Epidermal melanocyte (primary cell): ENCODE measurements at regions not wholly inside any gene's neighbourhood (a gene's known extent, or its start where the extent isn't known, plus 50 kb on each side); places are given as distances from the start of the nearest gene placed in this dataset.
"Not testable (repeated sequence)": the region's sequence is repeated elsewhere in the genome, so short reads cannot be mapped to it uniquely, and the experiment has no call there.

ENCODE experiments used
- DNase-seq: peaks from one replicate; pipeline ENCODE4 v3.0.0; 2011; ENCODE audit warnings: low spot score; ENCODE audit not compliant: insufficient read length

GRCh38 chr1:222416001-222416791 lies 131.7 kb downstream of the HHIPL2 start:
- DNase-seq, result no peak

- DNase-seq, result no peak
Observed at GRCh38 chr1:222415441-222415840, 132.5 kb downstream of the HHIPL2 start.

- DNase-seq, result no peak
Observed at GRCh38 chr1:222413991-222414549, 133.8 kb downstream of the HHIPL2 start.

GRCh38 chr1:222413436-222413835 lies 134.5 kb downstream of the HHIPL2 start:
- DNase-seq, result peak; percentile 41

GRCh38 chr1:222404710-222405109 lies 143.2 kb downstream of the HHIPL2 start:
- no peak for DNase-seq

GRCh38 chr1:222399197-222399596 lies 148.7 kb downstream of the HHIPL2 start:
- no peak for DNase-seq

- DNase-seq, result no peak
Observed at GRCh38 chr1:222394224-222394623, 153.7 kb downstream of the HHIPL2 start.

- no peak for DNase-seq
Observed at GRCh38 chr1:222392556-222392955, 155.3 kb downstream of the HHIPL2 start.

- no peak for DNase-seq
Observed at GRCh38 chr1:222390181-222390580, 157.7 kb downstream of the HHIPL2 start.

- DNase-seq, result no peak
Observed at GRCh38 chr1:222387007-222387814, 160.7 kb downstream of the HHIPL2 start.

GRCh38 chr1:222385955-222386354 lies 161.9 kb downstream of the HHIPL2 start:
- no peak for DNase-seq

GRCh38 chr1:222385262-222385661 lies 162.6 kb downstream of the HHIPL2 start:
- no peak for DNase-seq

GRCh38 chr1:222384531-222384930 lies 163.4 kb downstream of the HHIPL2 start:
- no peak for DNase-seq

GRCh38 chr1:222382171-222382570 lies 165.7 kb downstream of the HHIPL2 start:
- DNase-seq, result no peak

- DNase-seq, result no peak
Observed at GRCh38 chr1:222377428-222378088, 170.3 kb downstream of the HHIPL2 start.

- not testable (repeated sequence) for DNase-seq
Observed at GRCh38 chr1:222376791-222377190, 171.1 kb downstream of the HHIPL2 start.

GRCh38 chr1:222375701-222376100 lies 172.2 kb downstream of the HHIPL2 start:
- no peak for DNase-seq

GRCh38 chr1:222373831-222374602 lies 173.9 kb downstream of the HHIPL2 start:
- DNase-seq, result peak; percentile 77

- no peak for DNase-seq
Observed at GRCh38 chr1:222373216-222373615, 174.7 kb downstream of the HHIPL2 start.

GRCh38 chr1:222372221-222372620 lies 175.7 kb downstream of the HHIPL2 start:
- DNase-seq, result no peak
